ENCODE measurements at regions not wholly inside any gene's neighbourhood (a gene's known extent, or its start where the extent isn't known, plus 50 kb on each side); places are given as distances from the start of the nearest gene placed in this dataset.

- TF ChIP-seq CTCF (IDR thresholded peaks at IDR 0.05) (no peak), POLR2A (IDR thresholded peaks at IDR 0.05) (no peak)
Observed at GRCh38 chr16:9308850-9309249, 217.4 kb downstream of the HAPSTR1 start.

Measured in sigmoid colon (tissue), 3 donors.